OCI-LY7 (cell line): ENCODE measurements at regions not wholly inside any gene's neighbourhood (a gene's known extent, or its start where the extent isn't known, plus 50 kb on each side); places are given as distances from the start of the nearest gene placed in this dataset.

ENCODE experiments used
- BruUV-seq: library from RNA; stranded (reverse); fragments of 400-500 nt; replicated peaks from 2 replicates; lab custom pipeline; 2021; lab: Mats Ljungman, UMichigan
- CTCF ChIA-PET: fragments of 300-600 bp; sonication (Branson Sonifier 250); formaldehyde crosslinking; loops from one replicate; lab custom pipeline; 2022; ENCODE audit warnings: antibody characterized with exemption; ENCODE audit not compliant: unreplicated experiment; lab: Charles Lee
- POLR2A ChIA-PET: fragments of 300-600 bp; sonication (Branson Sonifier 250); formaldehyde crosslinking; loops from one replicate; lab custom pipeline; 2022; ENCODE audit warnings: antibody characterized with exemption; lab: Charles Lee
- DNase-seq: peaks from one replicate; pipeline ENCODE4 v3.0.0-alpha.2; 2015; ENCODE audit warnings: low spot score
- H2AFZ ChIP-seq: fragments of 200-600 bp; sonication (generic), shearing (Covaris generic); 2 replicates; pipeline ENCODE4 v1.6.1; 2014; ENCODE audit warnings: mild to moderate bottlenecking, antibody characterized with exemption, low read length, moderate library complexity
- H3K27ac ChIP-seq: fragments of 200-600 bp; sonication (generic); 2 replicates; pipeline ENCODE4 v1.5.1; 2014; ENCODE audit warnings: mixed run types, low read depth, mild to moderate bottlenecking, moderate library complexity, low read length, inconsistent platforms; ENCODE audit not compliant: poor library complexity, severe bottlenecking
- H3K36me3 ChIP-seq: fragments of 200-600 bp; sonication (generic); 2 replicates; pipeline ENCODE4 v1.6.1; 2014; ENCODE audit warnings: mild to moderate bottlenecking, antibody characterized with exemption, low read length, moderate library complexity, mixed read lengths; ENCODE audit not compliant: insufficient read depth
- H3K4me1 ChIP-seq: fragments of 200-600 bp; sonication (generic); 2 replicates; pipeline ENCODE4 v1.5.1; 2014; ENCODE audit warnings: mild to moderate bottlenecking, low read length; ENCODE audit not compliant: insufficient read depth, poor library complexity, severe bottlenecking
- H3K4me2 ChIP-seq: fragments of 200-600 bp; sonication (generic); 2 replicates; pipeline ENCODE4 v1.6.1; 2014; ENCODE audit warnings: mild to moderate bottlenecking, low read length
- H3K4me3 ChIP-seq: fragments of 200-600 bp; sonication (generic); 2 replicates; pipeline ENCODE4 v1.5.1; 2014; ENCODE audit warnings: mild to moderate bottlenecking, low read depth, low read length; ENCODE audit not compliant: poor library complexity, severe bottlenecking
- H3K79me2 ChIP-seq: fragments of 200-600 bp; sonication (generic); 2 replicates; pipeline ENCODE4 v1.6.1; 2016; ENCODE audit warnings: low read depth, mild to moderate bottlenecking, low read length, moderate library complexity, mixed read lengths; ENCODE audit not compliant: insufficient read depth
- H3K9me2 ChIP-seq: fragments of 200-600 bp; sonication (generic); 2 replicates; pipeline ENCODE4 v1.6.1; 2016; ENCODE audit warnings: mild to moderate bottlenecking, low read length, mixed read lengths; ENCODE audit not compliant: insufficient read depth
- H3K9me3 ChIP-seq: fragments of 200-600 bp; sonication (generic); 2 replicates; pipeline ENCODE4 v1.6.1; 2014; ENCODE audit warnings: mild to moderate bottlenecking, mixed run types, low read length, mixed read lengths
- H4K20me1 ChIP-seq: fragments of 200-600 bp; sonication (generic); 2 replicates; pipeline ENCODE4 v1.6.1; 2014; ENCODE audit warnings: mild to moderate bottlenecking, antibody characterized with exemption, low read length, moderate library complexity, mixed read lengths; ENCODE audit not compliant: insufficient read depth
- CTCF ChIP-seq: fragments of 200-600 bp; sonication (generic); conservative IDR thresholded peaks from 2 replicates; pipeline ENCODE4 v1.5.1; 2014; ENCODE audit warnings: mild to moderate bottlenecking, antibody characterized with exemption, low read length, moderate library complexity, mixed read lengths
- EZH2phosphoT487 ChIP-seq: fragments of 200-600 bp; sonication (generic); IDR thresholded peaks from 2 replicates; pipeline ENCODE4 v1.6.1; 2018; ENCODE audit warnings: low read depth, borderline replicate concordance, mild to moderate bottlenecking, mixed run types, antibody characterized with exemption, low read length, moderate library complexity, mixed read lengths
- intact Hi-C: fragments of 100-400 bp; cut with micrococcal nuclease; formaldehyde crosslinking; loops from one replicate; pipeline ENCODE4 v1.10.0; 2022; ENCODE audit not compliant: unreplicated experiment

- DNase-seq = no peak
- Histone ChIP-seq H3K4me1 (no peaks in the 10 kb centered on the region), H3K27ac (no peak overlapping the region), H3K9me2 (no peaks in the 10 kb centered on the region), H2AFZ (no peak overlapping the region), H3K9me3 (no peaks in the 10 kb centered on the region), H3K36me3 (no peaks in the 10 kb centered on the region), H3K4me2 (no peak overlapping the region), H4K20me1 (no peaks in the 10 kb centered on the region), H3K79me2 (no peaks in the 10 kb centered on the region), H3K4me3 (no peak overlapping the region)
- TF ChIP-seq CTCF (no peak), EZH2phosphoT487 (no peak)
- ChIA-PET CTCF (interaction anchor here (0.5 kb wide), 1 partner anchor 1490 kb away, joined by 4 read pairs; no protein-coding TSS in a partner anchor), POLR2A (interaction anchor here (2.2 kb wide), 1 partner anchor 10 kb away, joined by 6 read pairs; no protein-coding TSS in a partner anchor)
- BruUV-seq = no TSS peak
- intact Hi-C loops = no loop called here
Observed at GRCh38 chr3:117146571-117146970, 437.0 kb downstream of the TUSC7 start.

DNA sequence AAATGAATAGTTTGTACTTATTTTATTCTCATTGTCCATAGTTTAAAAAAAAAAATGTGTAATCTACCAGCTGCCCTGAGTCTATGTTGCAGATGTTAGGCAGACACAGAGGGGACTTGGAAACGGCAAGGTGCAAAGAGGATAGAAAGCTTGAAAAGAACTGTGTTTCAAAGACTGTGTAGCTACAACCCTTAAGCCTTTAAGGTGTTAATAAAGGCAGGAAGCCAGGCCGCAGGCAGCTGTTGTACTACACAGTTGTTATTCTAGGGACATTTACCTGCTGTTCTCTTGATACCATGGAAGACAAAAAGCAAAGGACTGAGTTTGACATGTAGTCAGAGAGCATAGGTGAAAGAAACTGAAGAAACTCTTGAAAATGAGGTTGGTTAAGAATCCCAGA lies 440.0 kb downstream of the TUSC7 start:
- DNase-seq = no peak
- no peak overlapping the region for H3K4me3 ChIP-seq
- H3K4me2 ChIP-seq = no peak overlapping the region
- no peaks in the 10 kb centered on the region for H3K4me1 ChIP-seq
- no peaks in the 10 kb centered on the region for H3K36me3 ChIP-seq
- H2AFZ ChIP-seq = no peak overlapping the region
- ChIA-PET POLR2A (interaction anchor here (0.6 to 1.0 kb wide), 2 partner anchors 16 to 249 kb away, joined by 3 to 5 read pairs; no protein-coding TSS in a partner anchor), CTCF (no interaction called here)
- H3K79me2 ChIP-seq = no peaks in the 10 kb centered on the region
- intact Hi-C loops = no loop called here
- no peaks in the 10 kb centered on the region for H3K9me2 ChIP-seq
- no peak for TF ChIP-seq EZH2phosphoT487
- no peak for TF ChIP-seq CTCF
- no TSS peak for BruUV-seq
- no peaks in the 10 kb centered on the region for H4K20me1 ChIP-seq
- H3K9me3 ChIP-seq = no peaks in the 10 kb centered on the region
- no peak overlapping the region for H3K27ac ChIP-seq

DNA sequence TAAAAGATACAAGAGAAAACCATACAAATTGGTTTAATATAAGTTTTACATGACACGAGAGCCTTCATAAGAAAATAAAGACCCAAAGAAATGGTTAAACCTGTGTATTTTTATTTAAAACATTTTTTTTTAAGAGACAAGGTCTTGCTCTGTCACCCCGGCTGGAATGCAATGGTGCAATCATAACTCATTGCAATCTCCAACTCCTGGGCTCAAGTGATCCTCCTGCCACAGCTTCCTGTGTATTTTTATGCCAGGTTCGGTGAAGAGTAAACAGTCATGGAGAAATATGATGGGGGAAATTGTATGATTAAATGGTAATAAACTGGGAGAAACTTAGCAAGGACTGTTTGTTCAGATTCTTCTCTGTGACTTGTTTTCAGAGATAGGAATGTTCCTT lies 441.0 kb downstream of the TUSC7 start:
- H3K4me3 ChIP-seq = no peak overlapping the region
- no TSS peak for BruUV-seq
- H3K9me3 ChIP-seq = no peaks in the 10 kb centered on the region
- DNase-seq = no peak
- H3K9me2 ChIP-seq = no peaks in the 10 kb centered on the region
- no peak overlapping the region for H3K27ac ChIP-seq
- ChIA-PET POLR2A (no interaction called here), CTCF (no interaction called here)
- H3K4me1 ChIP-seq = no peaks in the 10 kb centered on the region
- no peak for TF ChIP-seq EZH2phosphoT487
- no peak for TF ChIP-seq CTCF
- H3K36me3 ChIP-seq = no peaks in the 10 kb centered on the region
- intact Hi-C loops = no loop called here
- no peak overlapping the region for H3K4me2 ChIP-seq
- no peaks in the 10 kb centered on the region for H3K79me2 ChIP-seq
- no peaks in the 10 kb centered on the region for H4K20me1 ChIP-seq
- H2AFZ ChIP-seq = no peak overlapping the region
